ENCODE measurements at regions not wholly inside any gene's neighbourhood (a gene's known extent, or its start where the extent isn't known, plus 50 kb on each side); places are given as distances from the start of the nearest gene placed in this dataset.

GRCh38 chr2:147657086-147658000 is 187.5 kb upstream of the ACVR2A start:
- Histone ChIP-seq H3K4me3 (replicated peaks; ENCODE audit: insufficient read depth, low read length) (no peak overlapping the region), H3K27ac (replicated peaks) (no peak overlapping the region), H3K27me3 (ENCODE audit: insufficient read depth, poor library complexity, severe bottlenecking) (no peaks in the 10 kb centered on the region)
- no peak for DNase-seq (ENCODE audit: low read depth in 1 of 2, low spot score in 1 of 2)
- TF ChIP-seq CTCF (IDR thresholded peaks at IDR 0.05; ENCODE audit: insufficient read depth, low read length): no peak
- no peak for TF ChIP-seq SPI1 (IDR thresholded peaks at IDR 0.05; ENCODE audit: borderline replicate concordance, low read depth)

GRCh38 chr2:147649998-147650397 is 194.8 kb upstream of the ACVR2A start:
- Histone ChIP-seq H3K4me3 (replicated peaks; ENCODE audit: insufficient read depth, low read length) (no peak overlapping the region), H3K27me3 (ENCODE audit: insufficient read depth, poor library complexity, severe bottlenecking) (no peaks in the 10 kb centered on the region), H3K27ac (replicated peaks) (no peak overlapping the region)
- DNase-seq (ENCODE audit: low read depth in 1 of 2, low spot score in 1 of 2): no peak
- TF ChIP-seq SPI1 (IDR thresholded peaks at IDR 0.05; ENCODE audit: borderline replicate concordance, low read depth) (no peak), GABPA (IDR thresholded peaks at IDR 0.05; ENCODE audit: low read depth) (no peak), REST (IDR thresholded peaks at IDR 0.05; ENCODE audit: insufficient replicate concordance, low read depth) (no peak), POLR2AphosphoS5 (IDR thresholded peaks at IDR 0.05; ENCODE audit: low read depth) (no peak), CTCF (IDR thresholded peaks at IDR 0.05; ENCODE audit: insufficient read depth, low read length) (no peak)

GRCh38 chr2:147649286-147649685 is 195.5 kb upstream of the ACVR2A start:
- TF ChIP-seq GABPA (IDR thresholded peaks at IDR 0.05; ENCODE audit: low read depth): no peak
- TF ChIP-seq POLR2AphosphoS5 (IDR thresholded peaks at IDR 0.05; ENCODE audit: low read depth): no peak
- no peak for DNase-seq (ENCODE audit: low read depth in 1 of 2, low spot score in 1 of 2)
- no peaks in the 10 kb centered on the region for H3K27me3 ChIP-seq (ENCODE audit: insufficient read depth, poor library complexity, severe bottlenecking)
- H3K27ac ChIP-seq (replicated peaks): no peak overlapping the region
- no peak overlapping the region for H3K4me3 ChIP-seq (replicated peaks; ENCODE audit: insufficient read depth, low read length)

GRCh38 chr2:147648471-147648870 is 196.4 kb upstream of the ACVR2A start:
- Histone ChIP-seq H3K27ac (replicated peaks) (no peak overlapping the region), H3K27me3 (ENCODE audit: insufficient read depth, poor library complexity, severe bottlenecking) (no peaks in the 10 kb centered on the region), H3K4me3 (replicated peaks; ENCODE audit: insufficient read depth, low read length) (no peak overlapping the region)
- no peak for TF ChIP-seq REST (IDR thresholded peaks at IDR 0.05; ENCODE audit: insufficient replicate concordance, low read depth)
- TF ChIP-seq GABPA (IDR thresholded peaks at IDR 0.05; ENCODE audit: low read depth): no peak
- no peak for DNase-seq (ENCODE audit: low read depth in 1 of 2, low spot score in 1 of 2)

- H3K4me3 ChIP-seq (replicated peaks; ENCODE audit: insufficient read depth, low read length): no peak overlapping the region
- TF ChIP-seq POLR2AphosphoS5 (IDR thresholded peaks at IDR 0.05; ENCODE audit: low read depth) (no peak), GABPA (IDR thresholded peaks at IDR 0.05; ENCODE audit: low read depth) (no peak), REST (IDR thresholded peaks at IDR 0.05; ENCODE audit: insufficient replicate concordance, low read depth) (no peak), SPI1 (IDR thresholded peaks at IDR 0.05; ENCODE audit: borderline replicate concordance, low read depth) (no peak), CTCF (IDR thresholded peaks at IDR 0.05; ENCODE audit: insufficient read depth, low read length) (no peak)
- no peaks in the 10 kb centered on the region for H3K27me3 ChIP-seq (ENCODE audit: insufficient read depth, poor library complexity, severe bottlenecking)
- no peak overlapping the region for H3K27ac ChIP-seq (replicated peaks)
- DNase-seq (ENCODE audit: low read depth in 1 of 2, low spot score in 1 of 2): no peak
Measured at GRCh38 chr2:147647816-147648215, 197.0 kb upstream of the ACVR2A start.

Measured in HL-60 (cell line).